Dermis microvascular lymphatic vessel endothelial cell (primary cell): ENCODE measurements at regions not wholly inside any gene's neighbourhood (a gene's known extent, or its start where the extent isn't known, plus 50 kb on each side); places are given as distances from the start of the nearest gene placed in this dataset.

Experiments used
- DNase-seq, 2 donors: peaks; one replicate each; pipeline versions ENCODE4 v3.0.0 to v3.0.0-alpha.2; 2010; ENCODE audit warnings: low read depth in 2 of 2

DNA sequence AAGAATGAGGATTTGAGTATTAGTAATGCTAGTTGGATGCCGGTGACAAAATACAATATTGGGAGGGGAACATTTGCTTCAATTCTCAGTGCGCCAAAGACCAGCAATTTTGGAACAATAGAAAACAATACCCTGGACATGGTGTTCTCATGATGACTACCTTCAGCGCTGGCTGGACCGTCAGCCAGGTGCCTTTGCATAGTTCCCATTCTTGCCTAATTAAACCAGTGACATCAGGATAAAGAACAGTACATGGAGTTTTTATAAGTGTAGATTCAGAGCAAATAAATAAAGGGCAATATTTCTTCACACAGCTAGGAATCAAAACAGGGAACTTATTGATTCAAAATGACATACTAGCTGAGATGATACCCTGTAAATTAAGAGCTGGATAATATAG lies 404.8 kb upstream of the RORA start:
- DNase-seq, result no peak

DNA sequence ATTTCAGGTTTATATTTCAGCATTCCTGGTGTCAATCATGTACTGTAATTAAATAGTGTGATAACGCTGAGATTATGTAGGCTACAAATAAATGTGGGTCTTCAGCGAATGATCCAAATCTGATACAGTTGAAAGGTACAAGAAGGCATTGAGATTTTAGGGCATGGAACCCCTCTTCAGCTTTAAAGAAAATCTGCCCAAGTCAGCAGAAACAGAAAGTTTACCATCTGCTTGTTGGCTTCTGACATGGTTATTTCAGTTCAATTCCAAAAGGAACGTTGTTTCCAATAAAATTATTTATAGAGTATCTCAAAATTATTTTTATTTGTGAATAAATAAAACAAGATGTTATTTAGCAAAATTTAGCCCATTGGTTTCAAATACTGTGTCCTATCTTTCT lies 400.2 kb upstream of the RORA start:
- no peak for DNase-seq

DNA sequence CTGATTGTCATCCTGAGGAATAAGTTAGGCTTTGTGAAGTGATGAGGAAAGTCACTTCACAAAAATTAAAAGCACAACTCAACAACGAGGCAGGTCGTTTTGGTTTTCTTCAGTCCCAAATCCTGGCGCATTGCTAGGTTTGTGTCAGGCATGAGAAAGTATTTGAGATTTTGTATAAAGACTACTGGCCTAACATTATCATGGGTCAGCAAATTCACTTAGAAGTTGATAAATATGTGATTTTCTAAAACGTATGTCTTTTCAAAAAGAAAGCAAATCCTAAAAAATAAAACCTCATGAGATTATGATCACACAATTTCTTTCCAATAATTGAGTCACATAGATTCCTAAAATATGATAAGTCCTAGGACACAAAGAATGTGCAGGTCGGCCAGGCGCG lies 395.8 kb upstream of the RORA start:
- DNase-seq, result no peak

DNA sequence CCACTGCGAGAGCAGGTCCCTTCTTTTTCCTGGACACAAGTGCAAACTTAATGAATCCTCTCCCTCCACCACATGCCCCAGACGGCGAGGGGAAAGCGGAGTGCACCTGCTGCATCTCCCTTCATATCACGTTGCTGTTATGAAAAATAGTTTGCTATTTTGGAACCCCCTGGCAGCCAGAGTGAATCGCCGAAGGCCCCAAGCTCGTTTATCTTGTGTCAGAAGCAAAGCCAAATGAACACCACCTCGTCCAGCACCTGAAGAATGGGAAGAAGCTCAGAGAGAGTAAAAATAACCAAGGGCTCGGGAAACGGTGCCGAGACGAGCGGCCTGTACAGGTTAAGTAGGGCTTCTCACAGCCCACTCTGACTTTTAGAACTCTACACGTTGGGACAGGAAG lies 394.6 kb upstream of the RORA start:
- no peak for DNase-seq

DNA sequence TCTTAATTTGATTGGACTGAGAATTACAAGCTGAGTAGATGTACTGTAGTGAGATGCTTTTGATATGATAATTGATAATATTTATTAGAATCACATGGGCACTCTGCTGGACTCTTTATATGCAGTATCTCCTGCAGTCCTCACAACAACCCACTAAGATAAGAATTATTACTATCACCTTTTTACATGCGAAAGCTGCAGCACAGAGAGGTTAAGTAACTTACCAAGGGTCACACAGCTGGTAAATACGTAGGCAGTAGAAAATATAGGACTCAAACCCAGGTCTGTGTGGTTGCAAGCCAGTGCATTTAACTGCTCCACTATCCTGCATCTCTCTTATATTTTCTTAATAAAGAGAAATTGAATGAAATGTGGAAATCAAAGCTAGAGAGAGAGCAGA lies 392.8 kb upstream of the RORA start:
- no peak for DNase-seq

DNA sequence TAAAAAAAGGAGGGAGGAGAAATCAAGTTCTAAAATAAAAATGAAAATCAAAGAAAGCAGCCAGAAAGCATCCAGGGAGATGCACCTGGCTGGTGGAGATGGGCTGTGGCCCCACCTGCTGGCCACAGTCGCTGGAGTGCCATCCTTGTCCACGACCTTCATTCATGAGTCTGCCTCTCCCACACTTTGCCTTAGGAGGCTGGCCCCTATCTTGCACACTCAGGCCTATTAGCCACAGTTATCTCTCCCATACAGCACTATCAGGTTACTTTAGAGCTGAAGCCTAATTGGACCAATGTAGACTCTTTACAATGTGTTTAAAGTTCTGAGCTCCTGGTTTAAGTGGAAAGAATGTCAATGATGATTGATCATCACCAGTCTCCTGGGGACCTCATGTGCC lies 392.0 kb upstream of the RORA start:
- DNase-seq, result peak; percentile 4 to 39

DNA sequence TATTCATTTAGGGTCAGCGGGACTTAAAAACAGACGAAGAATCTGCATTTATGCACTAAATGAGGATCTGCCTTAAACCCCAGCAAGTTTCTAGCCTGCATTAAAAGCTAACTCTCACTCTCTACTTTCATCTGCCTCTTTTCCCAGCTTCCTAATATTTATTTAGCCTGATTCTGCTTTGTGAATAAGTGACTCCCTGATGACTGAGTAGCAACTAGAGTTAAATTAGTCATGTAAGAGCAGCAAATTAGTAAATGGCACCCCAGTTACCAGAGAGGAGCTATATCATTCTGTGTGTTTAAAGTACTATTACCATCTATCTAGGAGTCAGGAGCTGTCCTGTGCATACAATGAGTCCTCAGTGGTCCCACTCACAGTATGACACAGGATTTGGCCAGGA lies 391.0 kb upstream of the RORA start:
- DNase-seq, result no peak

DNA sequence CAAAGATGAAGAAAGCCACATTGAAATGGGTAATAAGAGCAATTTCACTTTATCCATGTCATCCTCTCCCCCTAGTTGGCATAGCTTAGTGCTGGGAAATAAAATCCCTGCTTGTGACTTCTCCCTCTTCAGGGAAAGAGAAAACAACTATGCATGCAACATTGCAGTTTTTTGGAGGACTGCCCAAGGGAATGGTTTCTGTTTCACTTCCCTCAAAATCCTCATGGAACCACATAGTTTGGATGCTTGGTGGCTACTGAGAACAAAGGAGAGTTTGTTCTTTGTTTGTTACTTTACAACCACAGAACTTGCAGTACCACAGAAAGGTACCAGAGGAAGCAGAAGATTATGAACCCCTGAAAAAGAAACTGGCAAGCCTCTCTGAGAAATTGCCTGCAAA lies 384.6 kb upstream of the RORA start:
- no peak for DNase-seq

DNA sequence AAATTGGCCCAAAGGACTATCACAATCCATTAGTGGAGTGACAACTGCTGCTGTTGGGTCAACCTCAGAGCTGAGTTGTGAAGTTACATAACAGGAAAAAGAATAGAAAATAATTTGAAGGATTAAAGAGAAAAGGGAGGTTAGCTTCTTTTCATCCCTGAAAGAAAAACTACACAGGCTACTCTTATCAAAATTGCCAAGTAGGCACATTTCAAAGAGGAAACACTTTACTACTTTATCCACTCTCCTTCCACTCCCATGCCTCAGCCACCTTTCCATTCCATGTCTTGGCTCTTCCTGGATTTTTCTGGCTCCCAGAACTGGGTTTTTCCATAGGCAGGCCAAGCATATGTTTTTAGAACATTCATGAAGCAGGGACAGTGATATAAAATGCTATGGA lies 384.0 kb upstream of the RORA start:
- DNase-seq, result no peak

DNA sequence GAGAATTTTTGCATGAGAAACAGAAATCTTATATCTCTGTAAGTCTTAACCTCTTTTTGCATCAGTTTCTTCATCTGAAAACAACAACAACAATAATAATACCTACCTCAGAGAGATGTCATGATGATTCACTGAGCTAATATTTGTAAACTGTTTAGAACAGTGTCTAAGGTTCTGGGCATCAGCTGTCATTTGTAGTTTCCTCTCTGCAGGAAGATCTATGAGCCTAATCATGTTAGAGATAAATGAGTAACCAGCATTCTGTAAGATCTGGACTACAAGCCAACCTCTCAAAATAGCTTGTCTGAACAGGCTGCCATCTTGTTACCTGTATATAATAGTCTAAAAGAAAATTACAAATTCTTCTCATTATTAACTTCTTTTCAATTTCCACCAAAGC lies 383.0 kb upstream of the RORA start:
- no peak for DNase-seq

DNA sequence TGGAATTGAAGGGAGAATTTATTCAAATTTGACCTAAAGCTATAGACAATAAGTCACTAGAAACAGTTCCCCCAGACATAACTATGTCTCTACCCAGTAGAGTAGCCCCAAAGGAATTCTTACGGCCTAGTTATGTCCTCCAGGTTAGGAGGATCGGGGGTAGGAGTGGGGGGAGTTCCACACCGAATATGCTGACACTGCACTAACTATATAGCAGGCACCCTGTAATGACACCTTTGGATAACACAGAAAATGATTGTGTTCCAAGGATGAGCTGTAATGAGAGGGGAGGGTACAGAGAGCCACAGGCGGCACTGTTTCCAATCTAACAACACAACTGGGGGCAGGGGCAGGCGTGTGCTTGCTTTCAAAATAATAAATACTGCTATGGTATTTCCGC lies 376.2 kb upstream of the RORA start:
- DNase-seq, result no peak

DNA sequence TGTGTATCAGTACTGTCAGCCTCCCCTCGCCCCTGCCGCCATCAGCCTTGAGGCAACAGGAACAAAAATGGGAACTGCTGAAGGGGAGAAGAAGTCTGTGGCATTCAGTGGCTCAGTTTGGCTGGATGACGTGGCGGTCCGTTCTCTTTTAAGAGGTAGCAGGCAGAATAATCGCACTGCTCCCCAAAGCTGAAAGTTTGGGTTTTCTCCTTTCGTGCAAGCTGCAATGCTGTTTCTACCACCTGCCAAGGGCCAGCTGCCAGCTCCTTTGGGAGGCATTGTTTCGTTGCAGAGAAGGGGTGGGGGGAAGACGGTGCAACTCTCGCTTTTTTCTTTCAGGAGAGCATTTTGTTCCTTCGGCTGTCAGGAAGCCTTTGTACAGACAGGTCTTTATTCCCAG lies 369.6 kb upstream of the RORA start:
- DNase-seq, result no peak

DNA sequence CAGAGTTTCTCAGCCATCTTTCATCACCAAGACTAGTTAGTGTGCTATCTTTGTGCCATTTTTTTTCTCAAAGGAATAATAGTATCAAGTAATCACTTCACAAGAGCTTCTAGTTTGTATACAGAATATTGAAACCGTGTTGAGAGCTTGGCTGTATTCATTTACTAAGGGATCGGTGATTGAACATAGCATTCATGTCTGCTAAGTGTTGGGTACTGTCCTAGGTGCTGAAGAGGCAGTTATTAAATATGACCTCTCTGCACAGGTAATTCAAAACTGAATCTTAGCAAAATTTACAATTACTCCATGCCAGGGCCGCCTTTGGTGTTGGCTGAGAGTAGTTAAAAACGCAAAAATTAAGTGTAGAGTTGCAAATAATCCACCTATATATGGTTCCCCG lies 355.3 kb upstream of the RORA start:
- peak in 1 of 2 donors; percentile 25 for DNase-seq

DNA sequence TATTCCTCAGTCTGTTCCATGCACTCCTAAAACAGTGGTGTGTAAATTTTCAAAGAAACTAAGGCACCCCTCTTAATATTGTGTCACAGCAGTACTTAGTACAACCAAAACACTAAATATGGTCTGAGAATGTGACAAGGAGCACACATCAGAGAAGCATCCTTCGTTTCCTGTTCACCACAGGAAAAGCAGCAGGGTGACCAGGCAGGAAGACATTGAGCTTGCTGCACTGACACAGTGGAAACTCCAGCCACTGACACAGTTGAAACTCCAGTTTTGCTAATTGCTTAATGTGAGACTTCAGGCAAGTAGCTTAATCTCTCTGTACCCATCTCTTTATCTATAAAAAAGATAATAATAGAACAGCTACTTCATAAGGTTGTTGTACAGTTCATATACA lies 353.0 kb upstream of the RORA start:
- no peak for DNase-seq

DNA sequence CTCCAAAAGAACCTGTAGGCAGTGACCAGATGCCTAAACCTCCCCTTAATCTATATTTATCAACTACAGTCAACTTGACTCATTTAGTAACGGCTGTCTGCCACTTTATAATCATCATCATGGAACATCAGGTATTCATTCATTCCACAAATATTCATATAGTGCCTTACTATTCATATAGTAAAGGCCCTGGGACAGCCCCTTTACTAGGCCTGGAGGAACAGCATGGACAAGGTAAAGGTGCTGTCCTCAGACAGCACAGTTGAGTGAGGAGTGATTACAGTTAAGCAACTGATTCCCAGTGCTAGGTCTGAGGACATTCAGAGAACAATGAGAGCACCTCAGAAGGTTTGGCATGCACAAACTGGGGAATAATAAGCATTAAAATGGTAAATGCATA lies 346.5 kb upstream of the RORA start:
- no peak for DNase-seq

DNA sequence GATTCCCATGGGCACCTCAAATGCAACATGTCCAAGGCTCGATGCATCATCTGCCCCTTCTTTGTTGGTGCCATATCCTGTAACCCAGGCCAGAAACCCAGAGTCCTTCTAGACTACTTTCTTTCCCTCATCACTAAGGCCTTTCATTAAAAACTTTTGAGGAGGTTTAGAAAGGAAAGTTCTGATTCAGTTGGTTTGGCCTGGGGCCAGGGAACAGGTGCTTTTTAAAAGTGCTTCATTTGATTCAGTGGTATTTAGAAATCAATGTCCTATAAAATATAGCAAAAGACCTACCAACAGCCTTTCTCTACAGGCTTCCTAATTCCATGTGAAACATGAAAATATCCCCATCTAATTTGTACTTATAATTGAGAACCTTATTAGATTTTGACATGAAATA lies 341.9 kb upstream of the RORA start:
- no peak for DNase-seq

DNA sequence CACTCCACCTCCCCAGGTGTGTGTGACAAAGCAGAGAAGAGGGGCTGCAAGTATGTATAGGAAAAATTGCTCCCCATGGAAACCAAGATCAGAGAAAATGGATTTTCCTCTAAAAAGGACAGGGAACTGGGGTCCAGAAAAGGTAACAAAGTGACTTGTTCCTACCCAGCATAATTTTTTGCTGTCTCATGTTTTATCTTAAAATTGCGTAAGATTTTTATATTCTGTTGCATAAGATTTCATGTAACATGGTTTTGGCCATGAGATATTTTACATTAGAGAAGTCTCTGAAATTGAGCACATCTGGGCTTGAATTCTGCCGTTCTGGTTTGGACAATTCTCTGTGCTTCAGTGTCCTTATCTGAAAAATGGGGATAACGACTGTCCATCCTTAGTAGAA lies 335.7 kb upstream of the RORA start:
- DNase-seq, result no peak

DNA sequence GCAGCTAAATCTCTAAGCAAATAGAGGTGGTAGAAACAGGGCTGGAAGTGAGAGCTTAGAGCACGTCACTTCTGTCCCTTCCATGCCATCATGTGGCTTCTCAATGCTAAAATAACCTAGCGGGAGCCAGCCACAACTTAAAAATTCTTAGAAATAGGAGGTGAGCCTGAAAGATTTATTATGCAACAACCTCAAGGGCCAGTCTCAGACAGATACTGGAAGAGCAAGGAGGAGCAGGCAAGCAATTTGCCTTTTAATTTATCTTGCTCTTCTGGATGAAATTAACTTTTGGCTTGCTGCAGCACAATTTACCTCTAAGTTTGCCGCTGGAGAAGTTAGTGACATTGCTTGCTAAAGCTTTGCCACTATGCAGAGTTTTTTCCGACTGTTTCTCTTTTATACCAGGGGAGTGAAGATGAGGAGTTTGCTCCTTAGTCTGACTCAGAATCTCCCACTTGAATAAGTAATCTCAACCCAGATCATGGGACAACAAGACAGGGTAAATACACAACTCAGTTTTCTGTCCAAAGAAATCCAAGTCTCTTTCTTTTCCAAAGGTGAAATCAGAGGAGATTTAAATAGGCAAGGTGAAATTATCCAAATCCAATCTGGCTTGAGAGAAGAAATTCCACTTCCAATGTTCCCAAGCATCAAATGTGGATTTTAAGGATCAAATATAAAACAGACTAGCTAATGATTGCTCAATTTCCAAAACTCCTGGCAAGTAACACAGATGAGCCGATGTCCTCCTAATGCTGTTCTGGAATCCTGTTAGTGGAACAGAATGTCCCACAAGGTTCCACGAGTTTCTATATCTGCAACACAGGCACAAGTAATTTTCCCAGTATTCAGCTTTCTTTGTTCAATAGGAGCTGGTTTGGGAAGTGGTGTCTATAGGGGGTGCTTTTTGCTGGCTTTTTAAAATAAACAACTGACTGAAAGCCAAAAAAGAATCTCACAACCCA lies 329.4 kb upstream of the RORA start:
- DNase-seq, result no peak

DNA sequence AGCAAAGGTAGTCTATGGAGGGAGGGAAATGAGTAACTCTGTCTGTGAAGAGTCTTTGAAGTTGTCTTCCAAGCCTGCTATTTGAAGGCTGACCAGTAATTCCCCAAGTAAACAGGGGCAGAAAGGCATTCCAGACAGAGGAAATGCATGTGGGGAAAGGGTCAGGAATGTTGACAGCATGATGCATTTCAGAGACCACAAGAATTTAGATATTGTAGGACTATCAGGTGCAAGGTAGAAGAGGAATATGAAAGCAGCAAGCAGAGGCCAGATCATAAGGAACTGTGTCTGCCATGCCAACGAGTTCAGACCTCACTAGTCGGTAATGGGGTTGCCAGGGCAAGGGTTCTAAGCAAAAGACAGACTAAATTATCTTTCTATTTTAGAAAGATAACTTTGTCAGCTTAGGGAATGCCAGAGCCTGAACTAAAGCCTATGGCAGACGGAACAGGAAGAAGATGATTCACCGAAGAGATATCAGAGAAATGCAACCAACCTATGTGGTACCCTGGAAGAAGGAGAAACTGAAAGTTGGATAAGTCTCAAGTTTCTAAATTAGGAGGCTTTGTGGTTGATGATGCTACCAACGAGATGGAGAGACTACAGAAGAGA lies 327.0 kb upstream of the RORA start:
- DNase-seq, result peak in 1 of 2 donors; percentile 5

DNA sequence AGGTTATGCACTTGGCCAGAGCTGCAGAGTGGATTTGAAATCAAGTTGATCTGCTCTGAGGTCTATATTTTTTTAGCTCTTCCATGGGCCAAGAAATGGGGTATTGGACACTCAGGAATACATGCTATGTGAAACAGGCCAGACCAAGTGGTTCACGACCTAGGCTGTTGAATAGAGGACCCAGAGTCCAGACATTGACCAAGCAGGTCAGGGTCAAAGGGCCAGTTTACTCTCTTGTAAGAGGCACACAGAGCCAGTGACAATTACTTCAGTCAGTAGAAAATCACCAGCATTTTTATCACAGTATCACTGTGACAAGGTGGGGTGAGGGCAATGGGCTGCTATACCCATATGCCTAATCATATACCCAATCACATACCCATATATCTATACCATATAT lies 320.6 kb upstream of the RORA start:
- DNase-seq, result no peak

DNA sequence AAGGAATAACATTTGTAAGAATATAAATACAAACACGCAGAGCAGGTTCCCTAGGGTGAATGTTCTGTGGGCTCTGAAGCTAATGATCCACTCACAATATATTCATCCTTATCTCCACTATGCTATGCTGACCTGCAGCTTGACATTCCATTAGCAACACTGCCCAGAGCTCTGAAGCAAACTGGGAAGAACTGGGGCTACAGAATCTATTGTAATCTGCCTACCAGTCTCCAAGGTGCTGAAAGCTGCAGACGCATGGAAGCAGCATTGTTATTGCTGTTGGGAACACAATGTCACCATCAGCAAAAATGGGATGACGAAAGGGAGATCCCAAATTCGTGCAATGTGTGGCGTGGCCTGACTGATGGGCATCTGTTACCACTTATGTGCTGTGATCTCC lies 316.7 kb upstream of the RORA start:
- no peak for DNase-seq

DNA sequence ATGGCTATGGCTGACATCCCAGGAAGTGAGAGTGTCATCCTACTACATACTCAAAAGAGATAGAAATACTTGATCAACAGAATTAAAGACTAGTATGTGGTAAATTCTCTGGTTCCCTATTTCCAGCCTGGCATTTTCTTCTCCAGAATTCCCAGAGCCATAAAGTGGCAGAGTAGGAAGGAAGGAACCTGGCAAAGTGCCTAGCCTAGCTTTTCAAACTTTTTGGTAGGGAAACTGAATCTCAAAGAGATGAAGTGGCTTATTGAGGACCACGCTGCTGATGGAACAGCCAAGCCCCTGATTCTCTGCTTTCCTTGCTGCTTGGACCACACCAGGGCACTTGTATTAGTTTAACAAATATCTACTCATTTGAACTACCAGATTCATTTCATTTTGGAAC lies 312.4 kb upstream of the RORA start:
- DNase-seq, result no peak

DNA sequence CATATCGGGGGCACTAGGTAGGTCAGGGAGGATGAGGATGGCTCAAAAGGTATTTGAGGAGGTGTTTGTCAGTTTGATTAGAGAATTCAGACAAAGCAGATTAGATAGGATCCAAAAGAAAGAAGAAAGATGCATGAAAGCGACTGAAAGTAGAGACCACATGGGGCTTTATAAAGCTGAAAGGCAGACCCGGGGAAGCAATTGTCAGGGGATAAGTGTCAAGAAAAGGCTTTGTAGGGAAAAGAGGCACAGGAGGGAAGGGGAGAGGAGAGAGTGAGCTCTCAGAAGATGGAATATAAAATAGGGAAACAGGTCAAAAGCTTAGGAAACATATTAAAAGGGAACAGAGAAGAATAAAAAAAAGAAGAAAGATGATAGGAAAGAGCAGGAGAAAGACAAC lies 308.2 kb upstream of the RORA start:
- no peak for DNase-seq
